RWPE2 (cell line): ENCODE measurements at regions not wholly inside any gene's neighbourhood (a gene's known extent, or its start where the extent isn't known, plus 50 kb on each side); places are given as distances from the start of the nearest gene placed in this dataset.
"Not testable (repeated sequence)": the region's sequence is repeated elsewhere in the genome, so short reads cannot be mapped to it uniquely, and the experiment has no call there.

ENCODE experiments used
- ATAC-seq: fragments of 200-7000 bp; cut with Tn5 transposase; 3 replicates; pipeline ENCODE4 v1.9.1; 2021; ENCODE audit warnings: low read depth
- DNase-seq: peaks from one replicate; pipeline ENCODE4 v3.0.0-alpha.2; 2020; ENCODE audit warnings: low spot score
- H3K27ac ChIP-seq: fragments of 450-650 bp; 2 replicates; pipeline ENCODE4 v1.5.1; 2017; ENCODE audit warnings: mild to moderate bottlenecking; ENCODE audit not compliant: poor library complexity, severe bottlenecking
- H3K27me3 ChIP-seq: fragments of 250-450 bp; sonication (Bioruptor Pico); 2 replicates; pipeline ENCODE4 v1.5.1; 2021; ENCODE audit warnings: mild to moderate bottlenecking, moderate library complexity; ENCODE audit not compliant: insufficient read depth, poor library complexity, severe bottlenecking
- H3K36me3 ChIP-seq: fragments of 250-450 bp; sonication (Bioruptor Pico); 2 replicates; pipeline ENCODE4 v1.5.1; 2020; ENCODE audit warnings: low read depth, mild to moderate bottlenecking, moderate library complexity
- H3K4me1 ChIP-seq: fragments of 250-450 bp; sonication (Bioruptor Pico); 2 replicates; pipeline ENCODE4 v1.5.1; 2021; ENCODE audit warnings: mild to moderate bottlenecking, moderate library complexity; ENCODE audit not compliant: insufficient read depth, poor library complexity, severe bottlenecking
- H3K4me3 ChIP-seq: fragments of 250-450 bp; sonication (Bioruptor Pico); 2 replicates; pipeline ENCODE4 v1.5.1; 2021; ENCODE audit warnings: mild to moderate bottlenecking, moderate library complexity; ENCODE audit not compliant: severe bottlenecking
- H3K9me3 ChIP-seq: fragments of 250-450 bp; sonication (Bioruptor Pico); 2 replicates; pipeline ENCODE4 v1.5.1; 2021; ENCODE audit warnings: mild to moderate bottlenecking, moderate library complexity; ENCODE audit not compliant: severe bottlenecking
- TF ChIP-seq, protein P1 (sequence below): fragments of 450-650 bp; IDR thresholded peaks from one replicate; pipeline ENCODE4 v1.5.1; 2017; ENCODE audit warnings: mild to moderate bottlenecking, moderate library complexity; ENCODE audit not compliant: poor library complexity, severe bottlenecking

DNA sequence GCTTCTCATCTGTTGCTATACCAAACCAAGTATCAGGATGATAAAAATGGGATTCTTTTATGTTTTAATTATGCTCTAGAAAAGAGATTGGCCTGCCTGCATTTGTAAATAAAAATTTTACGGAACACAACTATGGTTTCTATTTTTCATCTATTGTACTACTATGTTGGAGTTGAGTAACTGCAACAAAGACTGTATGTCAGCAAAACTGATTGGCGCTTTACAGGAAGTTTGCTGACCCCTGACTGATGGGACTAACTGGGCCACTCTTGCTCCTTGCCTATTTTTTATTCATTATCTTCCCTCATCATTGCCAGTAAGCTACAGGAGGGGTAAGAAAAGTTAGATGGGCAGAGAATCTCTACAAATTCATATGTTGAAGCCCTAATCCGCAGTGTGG is 242.3 kb downstream of the FSIP2 start:
- Histone ChIP-seq H3K36me3 (no peaks in the 10 kb centered on the region), H3K4me1 (peaks cover 12% of the 10 kb centered on the region), H3K27ac (no peak overlapping the region), H3K27me3 (no peaks in the 10 kb centered on the region), H3K4me3 (no peak overlapping the region), H3K9me3 (no peaks in the 10 kb centered on the region)
- TF ChIP-seq, protein P1, sequence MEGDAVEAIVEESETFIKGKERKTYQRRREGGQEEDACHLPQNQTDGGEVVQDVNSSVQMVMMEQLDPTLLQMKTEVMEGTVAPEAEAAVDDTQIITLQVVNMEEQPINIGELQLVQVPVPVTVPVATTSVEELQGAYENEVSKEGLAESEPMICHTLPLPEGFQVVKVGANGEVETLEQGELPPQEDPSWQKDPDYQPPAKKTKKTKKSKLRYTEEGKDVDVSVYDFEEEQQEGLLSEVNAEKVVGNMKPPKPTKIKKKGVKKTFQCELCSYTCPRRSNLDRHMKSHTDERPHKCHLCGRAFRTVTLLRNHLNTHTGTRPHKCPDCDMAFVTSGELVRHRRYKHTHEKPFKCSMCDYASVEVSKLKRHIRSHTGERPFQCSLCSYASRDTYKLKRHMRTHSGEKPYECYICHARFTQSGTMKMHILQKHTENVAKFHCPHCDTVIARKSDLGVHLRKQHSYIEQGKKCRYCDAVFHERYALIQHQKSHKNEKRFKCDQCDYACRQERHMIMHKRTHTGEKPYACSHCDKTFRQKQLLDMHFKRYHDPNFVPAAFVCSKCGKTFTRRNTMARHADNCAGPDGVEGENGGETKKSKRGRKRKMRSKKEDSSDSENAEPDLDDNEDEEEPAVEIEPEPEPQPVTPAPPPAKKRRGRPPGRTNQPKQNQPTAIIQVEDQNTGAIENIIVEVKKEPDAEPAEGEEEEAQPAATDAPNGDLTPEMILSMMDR = no peak
- DNase-seq (no peak), ATAC-seq (no peak)

DNA sequence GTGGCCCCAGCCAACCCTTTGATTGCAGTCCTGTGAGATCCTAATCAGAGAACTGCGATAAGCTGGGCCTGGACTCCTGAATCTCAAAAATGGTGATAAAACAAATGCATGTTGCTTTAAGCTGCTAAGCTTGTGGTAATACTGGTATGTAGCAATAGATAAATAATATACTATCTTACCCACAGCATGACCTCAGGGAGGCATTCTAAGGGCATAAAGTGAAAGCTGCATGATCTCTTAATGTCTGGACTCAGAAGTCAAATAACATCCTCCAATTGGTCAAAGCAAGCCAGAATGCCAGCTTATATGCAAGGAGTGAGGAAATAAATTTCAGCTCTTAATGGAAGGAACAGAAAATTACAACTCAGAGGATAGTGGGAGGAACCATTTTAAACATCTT is 246.1 kb downstream of the FSIP2 start:
- Histone ChIP-seq H3K27ac (no peak overlapping the region), H3K4me3 (no peak overlapping the region), H3K9me3 (no peaks in the 10 kb centered on the region), H3K4me1 (peaks cover under 1% of the 10 kb centered on the region), H3K27me3 (no peaks in the 10 kb centered on the region), H3K36me3 (no peaks in the 10 kb centered on the region)
- ATAC-seq (no peak), DNase-seq (no peak)
- TF ChIP-seq, protein P1 = no peak

DNA sequence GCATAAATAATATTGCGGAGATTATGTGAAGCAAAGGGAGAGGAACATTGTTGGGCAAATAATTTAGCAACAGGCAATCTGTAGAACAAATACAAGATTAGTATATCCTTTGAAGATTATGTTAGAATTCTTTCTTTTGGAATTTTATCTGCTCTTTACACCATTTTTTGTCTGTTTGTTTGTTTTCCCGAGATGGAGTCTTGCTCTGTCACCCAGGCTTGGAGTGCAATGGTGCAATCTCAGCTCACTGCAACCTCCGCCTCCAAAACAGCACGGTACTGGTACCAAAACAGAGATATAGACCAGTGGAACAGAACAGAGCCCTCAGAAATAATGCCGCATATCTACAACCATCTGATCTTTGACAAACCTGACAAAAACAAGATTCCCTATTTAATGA is 250.3 kb downstream of the FSIP2 start:
- not testable (repeated sequence) for H3K27me3 ChIP-seq, ATAC-seq, H3K9me3 ChIP-seq

DNA sequence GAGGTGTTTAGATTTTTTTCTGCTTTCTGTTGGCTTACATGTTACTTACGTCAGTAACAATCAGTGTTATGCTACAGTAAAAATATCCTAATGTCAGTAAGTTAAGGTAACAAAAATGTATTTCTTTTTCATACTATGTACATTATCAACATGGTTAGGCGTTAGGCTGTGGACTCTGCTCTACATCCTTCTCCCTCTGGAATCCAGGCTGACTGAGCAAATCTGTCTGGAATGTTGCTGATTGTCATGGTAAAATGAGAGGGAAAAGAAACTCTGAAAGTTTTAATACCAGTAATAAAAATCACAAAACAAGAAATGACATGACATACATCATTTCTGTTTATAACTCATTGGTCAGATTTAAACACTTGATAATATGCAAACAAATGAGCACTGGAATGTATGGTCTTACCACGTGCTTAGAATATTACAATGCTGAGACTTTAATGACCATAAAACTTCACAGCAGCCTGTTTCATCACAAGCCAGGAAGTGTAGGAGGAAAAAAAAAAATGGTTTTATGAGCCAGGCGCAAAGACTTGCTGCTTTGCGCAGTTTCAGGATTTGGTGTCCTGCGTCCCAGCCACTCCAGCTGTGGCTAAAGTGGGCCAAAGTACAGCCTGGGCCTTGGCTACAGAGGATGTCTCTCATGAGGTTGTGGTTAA is 252.4 kb downstream of the FSIP2 start:
- DNase-seq (no peak), ATAC-seq (no peak)
- no peaks in the 10 kb centered on the region for H3K4me1 ChIP-seq
- H3K36me3 ChIP-seq = no peaks in the 10 kb centered on the region
- no peak overlapping the region for H3K27ac ChIP-seq
- TF ChIP-seq, protein P1 = no peak
- no peaks in the 10 kb centered on the region for H3K9me3 ChIP-seq
- H3K4me3 ChIP-seq = no peak overlapping the region
- no peaks in the 10 kb centered on the region for H3K27me3 ChIP-seq

More for the DNA sequence above, 250.3 kb downstream of the FSIP2 start:
- not testable (repeated sequence) for H3K4me3 ChIP-seq, H3K4me1 ChIP-seq, H3K27ac ChIP-seq, DNase-seq, H3K36me3 ChIP-seq

DNA sequence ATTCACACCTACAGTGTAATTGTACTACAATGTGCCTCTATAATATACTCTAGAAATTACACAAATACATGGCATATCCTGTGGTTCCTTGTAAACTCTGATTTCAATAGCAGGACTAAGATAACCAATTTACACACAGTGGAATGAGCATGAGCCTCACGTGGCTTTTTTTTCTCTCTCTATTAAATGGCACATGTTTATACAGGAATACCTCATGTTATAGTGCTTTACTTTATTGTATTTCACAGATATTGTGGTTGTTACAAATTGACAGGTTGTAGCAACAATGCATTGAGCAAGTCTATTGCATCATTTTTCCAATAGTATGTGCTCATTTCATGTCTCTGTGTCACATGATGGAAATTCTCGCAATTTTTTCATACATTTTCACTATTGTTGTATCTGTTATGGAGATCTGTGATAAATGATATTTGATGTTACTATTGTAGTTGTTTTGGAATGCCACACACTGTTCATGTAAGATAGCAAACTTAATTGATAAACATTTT is 260.0 kb downstream of the FSIP2 start:
- H3K9me3 ChIP-seq = no peaks in the 10 kb centered on the region
- DNase-seq (no peak), ATAC-seq (no peak)
- H3K27ac ChIP-seq = no peak overlapping the region
- TF ChIP-seq, protein P1 = no peak
- no peaks in the 10 kb centered on the region for H3K4me1 ChIP-seq
- no peaks in the 10 kb centered on the region for H3K27me3 ChIP-seq
- no peaks in the 10 kb centered on the region for H3K36me3 ChIP-seq
- no peak overlapping the region for H3K4me3 ChIP-seq
